ENCODE measurements at regions not wholly inside any gene's neighbourhood (a gene's known extent, or its start where the extent isn't known, plus 50 kb on each side); places are given as distances from the start of the nearest gene placed in this dataset.

GRCh38 chr11:88415495-88415894 is 78.0 kb upstream of the CTSC start:
- no peak for TF ChIP-seq POLR2A (IDR thresholded peaks at IDR 0.05; ENCODE audit: low read length)
- no peak for TF ChIP-seq GATA1 (IDR thresholded peaks at IDR 0.05; ENCODE audit: low read depth, low read length)

Measured in erythroblast (primary cell).